Spleen (tissue), 7 donors: ENCODE measurements at regions not wholly inside any gene's neighbourhood (a gene's known extent, or its start where the extent isn't known, plus 50 kb on each side); places are given as distances from the start of the nearest gene placed in this dataset.

ENCODE experiments used
- CTCF ChIP-seq, 11 experiments: fragments of 200-600 bp in 7 of 11; fragments of 450-650 bp in 4 of 11; sonication (generic) in 4 of 11; IDR thresholded peaks in 8 of 11; conservative IDR thresholded peaks in 3 of 11; 1 replicate in 7 of 11; 2 replicates in 4 of 11; pipeline versions ENCODE4 v1.4.0 to v1.8.0; 2016 to 2021; ENCODE audit warnings: antibody characterized with exemption in 11 of 11, inconsistent platforms in 4 of 11, mild to moderate bottlenecking in 1 of 11
- POLR2A ChIP-seq, 3 donors: fragments of 450-650 bp; IDR thresholded peaks; one replicate each; pipeline ENCODE4 v1.5.1; 2017; ENCODE audit warnings: antibody characterized with exemption in 3 of 3, mild to moderate bottlenecking in 1 of 3
- POLR2AphosphoS5 ChIP-seq, 3 donors: sonication (generic); formaldehyde crosslinking; IDR thresholded peaks; one replicate each; pipeline ENCODE4 v1.5.1; 2017; ENCODE audit warnings: antibody characterized with exemption in 3 of 3
- donor health status: DM: no; HTN: no; CAD: no; lungs with moderate emphysema.
- donor health status: DM: no; HTN: no; CAD: no.
- donor health status: DM: no; HTN: no; CAD: no.

DNA sequence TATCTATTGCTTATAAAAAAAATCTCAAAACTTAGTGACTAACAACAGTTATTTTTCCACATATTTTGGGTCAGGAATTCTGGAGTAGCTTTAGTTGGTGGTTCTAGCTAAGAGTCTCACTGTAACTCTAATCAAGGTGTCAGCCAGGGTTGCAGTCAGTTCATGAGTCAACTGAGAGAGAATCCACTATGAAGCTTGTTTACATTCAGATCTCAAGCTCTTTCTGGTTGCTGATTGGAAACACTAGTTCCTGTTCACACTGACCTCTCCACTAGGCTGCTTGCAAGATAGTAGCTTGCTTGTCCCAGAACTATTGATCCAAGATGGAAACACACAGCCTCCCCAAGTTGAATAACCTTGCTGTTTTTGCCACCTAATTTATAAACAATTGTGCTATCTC, 1192.1 kb upstream of the B3GALT2 start:
- TF ChIP-seq POLR2A (IDR thresholded peaks at IDR 0.05) (no peak), CTCF (IDR thresholded peaks at IDR 0.05 in 8 of 11, conservative IDR thresholded peaks at IDR 0.05 in 3 of 11) (no peak), POLR2AphosphoS5 (IDR thresholded peaks at IDR 0.05) (no peak)
